HCT116 (cell line): ENCODE measurements at regions not wholly inside any gene's neighbourhood (a gene's known extent, or its start where the extent isn't known, plus 50 kb on each side); places are given as distances from the start of the nearest gene placed in this dataset.

Experiments used
- ATAC-seq: fragments of 200-7000 bp; cut with Tn5 transposase; 2 replicates; pipeline ENCODE4 v1.9.1; 2020; ENCODE audit warnings: mild to moderate bottlenecking, moderate library complexity
- BruUV-seq: library from RNA; stranded (reverse); fragments of 400-500 nt; replicated peaks from 2 replicates; lab custom pipeline; 2021; lab: Mats Ljungman, UMichigan
- CTCF ChIA-PET: fragments of 300-600 bp; sonication (Branson Sonifier 250); formaldehyde crosslinking; loops from one replicate; lab custom pipeline; 2021; ENCODE audit warnings: antibody characterized with exemption; lab: Charles Lee
- POLR2A ChIA-PET: fragments of 300-600, 350-600 bp; sonication (Branson Sonifier 250); formaldehyde crosslinking; loops from one replicate; lab custom pipeline; 2021; ENCODE audit warnings: antibody characterized with exemption; lab: Charles Lee
- RAD21 ChIA-PET, 2 experiments: fragments of 300-600 bp; sonication (Branson Sonifier 250); formaldehyde crosslinking; loops; one replicate each; lab custom pipeline; 2023; ENCODE audit warnings: low total read pairs in 2 of 2; ENCODE audit not compliant: uncharacterized antibody in 2 of 2, unreplicated experiment in 2 of 2, low non-redundant PET in 1 of 2; lab: Charles Lee
- DNase-seq: peaks from one replicate; pipeline ENCODE4 v3.0.0-alpha.2; 2010; ENCODE audit warnings: low read depth, low spot score
- H2AFZ ChIP-seq: fragments of 200-600 bp; shearing (Covaris generic), sonication (generic); 2 replicates; pipeline ENCODE4 v1.6.1; 2017; ENCODE audit warnings: low read depth, mixed run types, mixed read lengths, antibody characterized with exemption, low read length; ENCODE audit not compliant: poor library complexity, severe bottlenecking
- H3K27ac ChIP-seq: 2 replicates; pipeline ENCODE4 v1.5.1; 2012; ENCODE audit warnings: low read depth, low read length
- H3K27me3 ChIP-seq: fragments of 200-600 bp; sonication (generic); 2 replicates; pipeline ENCODE4 v1.6.1; 2016; ENCODE audit warnings: mixed run types, low read length, mixed read lengths; ENCODE audit not compliant: insufficient read depth
- H3K36me3 ChIP-seq, 2 experiments: fragments of 200-500 bp in 1 of 2; fragments of 200-600 bp in 1 of 2; sonication (Bioruptor generic) in 1 of 2; sonication (generic) in 1 of 2; 2 replicates each; pipeline versions ENCODE4 v1.5.1 to v1.6.1; 2014 to 2016; ENCODE audit warnings: low read length in 2 of 2, inconsistent platforms in 1 of 2, mixed read lengths in 1 of 2, mixed run types in 1 of 2; ENCODE audit not compliant: insufficient read depth in 2 of 2, control insufficient read depth in 1 of 2
- H3K4me1 ChIP-seq, 2 experiments: fragments of 200-600 bp in 1 of 2; sonication (generic) in 1 of 2; 2 replicates each; pipeline versions ENCODE4 v1.5.1 to v1.6.1; 2012 to 2017; ENCODE audit warnings: low read length in 2 of 2, inconsistent platforms in 1 of 2, mild to moderate bottlenecking in 1 of 2, mixed read lengths in 1 of 2, mixed run types in 1 of 2, moderate library complexity in 1 of 2; ENCODE audit not compliant: insufficient read depth in 2 of 2, control insufficient read depth in 1 of 2
- H3K4me2 ChIP-seq: fragments of 200-600 bp; sonication (generic); 2 replicates; pipeline ENCODE4 v1.6.1; 2017; ENCODE audit warnings: mixed run types, low read length, mixed read lengths
- H3K4me3 ChIP-seq, 2 experiments: fragments of 200-600 bp in 1 of 2; sonication (generic) in 1 of 2; replicated peaks in 1 of 2; 2 replicates each; pipeline ENCODE4 v1.5.1; 2011 to 2016; ENCODE audit warnings: low read length in 2 of 2, control low read depth in 1 of 2, low read depth in 1 of 2, mild to moderate bottlenecking in 1 of 2, mixed read lengths in 1 of 2, mixed run types in 1 of 2
- H3K79me2 ChIP-seq: fragments of 200-600 bp; sonication (generic); 2 replicates; pipeline ENCODE4 v1.6.1; 2017; ENCODE audit warnings: mild to moderate bottlenecking, mixed run types, low read length, moderate library complexity, mixed read lengths; ENCODE audit not compliant: insufficient read depth
- H3K9ac ChIP-seq: fragments of 200-600 bp; sonication (generic); 2 replicates; pipeline ENCODE4 v1.6.1; 2016; ENCODE audit warnings: low read length, mixed read lengths
- H3K9me2 ChIP-seq: fragments of 200-600 bp; sonication (generic), shearing (Covaris generic); 2 replicates; pipeline ENCODE4 v1.6.1; 2017; ENCODE audit warnings: mixed run types, mild to moderate bottlenecking, moderate library complexity; ENCODE audit not compliant: insufficient read depth
- H3K9me3 ChIP-seq, 2 experiments: fragments of 200-500 bp in 1 of 2; fragments of 200-600 bp in 1 of 2; sonication (Bioruptor generic) in 1 of 2; sonication (generic) in 1 of 2; 2 replicates each; pipeline ENCODE4 v1.6.1; 2014 to 2017; ENCODE audit warnings: low read length in 2 of 2, mixed read lengths in 2 of 2, inconsistent platforms in 1 of 2, low read depth in 1 of 2, mild to moderate bottlenecking in 1 of 2, mixed run types in 1 of 2, moderate library complexity in 1 of 2; ENCODE audit not compliant: control insufficient read depth in 1 of 2, insufficient read depth in 1 of 2
- H4K20me1 ChIP-seq: fragments of 200-600 bp; sonication (generic), shearing (Covaris generic); 2 replicates; pipeline ENCODE4 v1.6.1; 2017; ENCODE audit warnings: mixed run types, mild to moderate bottlenecking, moderate library complexity; ENCODE audit not compliant: insufficient read depth
- CBX3 ChIP-seq: IDR thresholded peaks from 2 replicates; pipeline ENCODE4 v1.6.1; 2012; ENCODE audit warnings: low read depth
- CEBPB ChIP-seq: IDR thresholded peaks from 2 replicates; pipeline ENCODE4 v1.6.1; 2012; ENCODE audit warnings: low read depth
- EGR1 ChIP-seq: IDR thresholded peaks from 2 replicates; pipeline ENCODE4 v1.6.1; 2012; ENCODE audit warnings: low read depth
- ELF1 ChIP-seq: IDR thresholded peaks from 2 replicates; pipeline ENCODE4 v1.6.1; 2012; ENCODE audit warnings: low read depth, borderline replicate concordance
- EZH2 ChIP-seq: fragments of 200-600 bp; sonication (generic); IDR thresholded peaks from 2 replicates; pipeline ENCODE4 v1.6.1; 2017; ENCODE audit warnings: antibody characterized with exemption, mixed run types
- JUND ChIP-seq: IDR thresholded peaks from 2 replicates; pipeline ENCODE4 v1.6.1; 2012
- POLR2A ChIP-seq: IDR thresholded peaks from 2 replicates; pipeline ENCODE4 v1.7.0; 2011; ENCODE audit warnings: borderline replicate concordance; ENCODE audit not compliant: insufficient read depth, insufficient read length; ENCODE audit errors: extremely low read depth
- RAD21 ChIP-seq: IDR thresholded peaks from 2 replicates; pipeline ENCODE4 v1.6.1; 2012; ENCODE audit warnings: low read depth, mild to moderate bottlenecking
- SP1 ChIP-seq: IDR thresholded peaks from 2 replicates; pipeline ENCODE4 v1.6.1; 2012; ENCODE audit warnings: low read depth
- TCF7L2 ChIP-seq: IDR thresholded peaks from 2 replicates; pipeline ENCODE4 v1.7.0; 2011; ENCODE audit warnings: borderline replicate concordance, inconsistent platforms; ENCODE audit not compliant: insufficient read depth, insufficient read length; ENCODE audit errors: extremely low read depth
- YY1 ChIP-seq: IDR thresholded peaks from 2 replicates; pipeline ENCODE4 v1.6.1; 2011; ENCODE audit warnings: low read length, low read depth, moderate library complexity, mild to moderate bottlenecking; ENCODE audit not compliant: insufficient replicate concordance; ENCODE audit errors: extremely low read depth
- intact Hi-C: fragments of 100-400 bp; cut with micrococcal nuclease; formaldehyde crosslinking; loops from 2 replicates; pipeline ENCODE4 v1.10.0; 2022
- TF ChIP-seq, protein P1 (sequence below), 3 experiments: fragments of 200-600 bp in 1 of 3; sonication (generic) in 1 of 3; IDR thresholded peaks in 2 of 3; conservative IDR thresholded peaks in 1 of 3; 2 replicates each; pipeline ENCODE4 v1.5.1; 2012 to 2017; ENCODE audit warnings: low read depth in 2 of 3, low read length in 2 of 3, antibody characterized with exemption in 1 of 3, borderline replicate concordance in 1 of 3, control low read depth in 1 of 3, mild to moderate bottlenecking in 1 of 3, mixed read lengths in 1 of 3, mixed run types in 1 of 3, moderate library complexity in 1 of 3; ENCODE audit not compliant: insufficient read depth in 1 of 3
- TF ChIP-seq, protein P2 (sequence below): IDR thresholded peaks from 2 replicates; pipeline ENCODE4 v1.6.1; 2012

DNA sequence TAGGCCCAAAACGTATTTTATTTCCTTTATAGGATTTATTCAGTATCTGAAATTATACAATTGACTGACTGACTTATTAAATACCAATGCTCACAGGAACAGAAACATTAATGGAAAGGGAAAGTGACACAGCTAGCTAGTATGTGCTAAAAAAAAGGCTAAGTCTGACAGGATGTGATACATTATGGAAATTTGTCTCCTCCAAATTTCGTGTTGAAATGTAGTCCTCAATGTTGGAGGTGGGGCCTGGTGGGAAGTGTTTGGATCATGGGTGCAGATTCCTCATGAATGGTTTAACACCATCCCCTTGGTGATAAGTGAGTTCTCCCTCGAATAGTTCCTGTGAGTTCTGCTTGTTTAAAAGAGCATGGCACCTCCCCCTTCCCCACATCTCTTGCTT, 70.6 kb upstream of the WDR75 start:
- intact Hi-C loops: no loop called here
- H4K20me1 ChIP-seq: no peaks in the 10 kb centered on the region
- H3K27ac ChIP-seq: no peak overlapping the region
- no peaks in the 10 kb centered on the region for H3K27me3 ChIP-seq
- H3K9me3 ChIP-seq: no peaks in the 10 kb centered on the region
- no TSS peak for BruUV-seq
- RAD21 ChIA-PET: no interaction called here
- POLR2A ChIA-PET: no interaction called here
- H3K4me2 ChIP-seq: no peak overlapping the region
- TF ChIP-seq YY1 (no peak), SP1 (no peak), EGR1 (no peak), TCF7L2 (no peak), RAD21 (no peak), CEBPB (no peak), CBX3 (no peak), EZH2 (no peak), POLR2A (no peak), ELF1 (no peak), JUND (no peak)
- TF ChIP-seq, protein P1, sequence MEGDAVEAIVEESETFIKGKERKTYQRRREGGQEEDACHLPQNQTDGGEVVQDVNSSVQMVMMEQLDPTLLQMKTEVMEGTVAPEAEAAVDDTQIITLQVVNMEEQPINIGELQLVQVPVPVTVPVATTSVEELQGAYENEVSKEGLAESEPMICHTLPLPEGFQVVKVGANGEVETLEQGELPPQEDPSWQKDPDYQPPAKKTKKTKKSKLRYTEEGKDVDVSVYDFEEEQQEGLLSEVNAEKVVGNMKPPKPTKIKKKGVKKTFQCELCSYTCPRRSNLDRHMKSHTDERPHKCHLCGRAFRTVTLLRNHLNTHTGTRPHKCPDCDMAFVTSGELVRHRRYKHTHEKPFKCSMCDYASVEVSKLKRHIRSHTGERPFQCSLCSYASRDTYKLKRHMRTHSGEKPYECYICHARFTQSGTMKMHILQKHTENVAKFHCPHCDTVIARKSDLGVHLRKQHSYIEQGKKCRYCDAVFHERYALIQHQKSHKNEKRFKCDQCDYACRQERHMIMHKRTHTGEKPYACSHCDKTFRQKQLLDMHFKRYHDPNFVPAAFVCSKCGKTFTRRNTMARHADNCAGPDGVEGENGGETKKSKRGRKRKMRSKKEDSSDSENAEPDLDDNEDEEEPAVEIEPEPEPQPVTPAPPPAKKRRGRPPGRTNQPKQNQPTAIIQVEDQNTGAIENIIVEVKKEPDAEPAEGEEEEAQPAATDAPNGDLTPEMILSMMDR (IDR thresholded peaks at IDR 0.05 in 2 of 3, conservative IDR thresholded peaks at IDR 0.05 in 1 of 3; ENCODE audit: borderline replicate concordance in 1 of 3, insufficient read depth in 1 of 3, low read depth in 2 of 3, low read length in 2 of 3): no peak
- TF ChIP-seq, protein P2, sequence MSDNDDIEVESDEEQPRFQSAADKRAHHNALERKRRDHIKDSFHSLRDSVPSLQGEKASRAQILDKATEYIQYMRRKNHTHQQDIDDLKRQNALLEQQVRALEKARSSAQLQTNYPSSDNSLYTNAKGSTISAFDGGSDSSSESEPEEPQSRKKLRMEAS: no peak
- DNase-seq (no peak), ATAC-seq (no peak)
- CTCF ChIA-PET: no interaction called here
- no peaks in the 10 kb centered on the region for H3K9me2 ChIP-seq
- peaks cover 0 to 17% of the 10 kb centered on the region in 2 experiments; a peak in 2 of 4 replicates for H3K4me1 ChIP-seq
- no peak overlapping the region for H3K9ac ChIP-seq
- H3K36me3 ChIP-seq: no peaks in the 10 kb centered on the region
- no peaks in the 10 kb centered on the region for H3K79me2 ChIP-seq
- H3K4me3 ChIP-seq: no peak overlapping the region
- no peak overlapping the region for H2AFZ ChIP-seq
